Esophagus muscularis mucosa (tissue), 4 donors: ENCODE measurements at regions not wholly inside any gene's neighbourhood (a gene's known extent, or its start where the extent isn't known, plus 50 kb on each side); places are given as distances from the start of the nearest gene placed in this dataset.

ENCODE experiments used
- CTCF ChIP-seq, 3 experiments: fragments of 200-600 bp in 2 of 3; fragments of 450-650 bp in 1 of 3; sonication (generic) in 2 of 3; IDR thresholded peaks; one replicate each; pipeline ENCODE4 v1.5.1; 2017 to 2019; ENCODE audit warnings: antibody characterized with exemption in 3 of 3, mild to moderate bottlenecking in 2 of 3, moderate library complexity in 1 of 3
- EP300 ChIP-seq: sonication (generic); formaldehyde crosslinking; IDR thresholded peaks from one replicate; pipeline ENCODE4 v1.6.1; 2017; ENCODE audit warnings: antibody characterized with exemption
- POLR2A ChIP-seq: fragments of 450-650 bp; IDR thresholded peaks from one replicate; pipeline ENCODE4 v1.6.1; 2017; ENCODE audit warnings: antibody characterized with exemption, moderate library complexity, mild to moderate bottlenecking, low read depth

GRCh38 chr13:23067129-23067528 lies 113.7 kb upstream of the SGCG start:
- TF ChIP-seq POLR2A (no peak), CTCF (IDR thresholded peaks at IDR 0.05) (no peak), EP300 (no peak)
